Liver (tissue), 3 donors: ENCODE measurements at regions not wholly inside any gene's neighbourhood (a gene's known extent, or its start where the extent isn't known, plus 50 kb on each side); places are given as distances from the start of the nearest gene placed in this dataset.

Experiments
- JUND ChIP-seq, 2 donors: IDR thresholded peaks; 2 replicates each; pipeline ENCODE4 v1.6.1; 2016; ENCODE audit warnings: antibody characterized with exemption in 2 of 2
- YY1 ChIP-seq: IDR thresholded peaks from 2 replicates; pipeline ENCODE4 v1.6.1; 2016; ENCODE audit warnings: antibody characterized with exemption, mild to moderate bottlenecking
- TF ChIP-seq, protein P1 (sequence below): IDR thresholded peaks from 2 replicates; pipeline ENCODE4 v1.6.1; 2016; ENCODE audit warnings: antibody characterized with exemption, mild to moderate bottlenecking
- TF ChIP-seq, protein P2 (sequence below): fragments of 150-350 bp; IDR thresholded peaks from 2 replicates; pipeline ENCODE4 v1.5.1; 2017; ENCODE audit warnings: improper control_type of control experiment, low read depth, low read length; ENCODE audit not compliant: missing input control
- TF ChIP-seq, protein P3 (sequence below): IDR thresholded peaks from 2 replicates; pipeline ENCODE4 v1.6.1; 2016; ENCODE audit warnings: antibody characterized with exemption
- donor health status: healthy.
- donor health status: healthy.

DNA sequence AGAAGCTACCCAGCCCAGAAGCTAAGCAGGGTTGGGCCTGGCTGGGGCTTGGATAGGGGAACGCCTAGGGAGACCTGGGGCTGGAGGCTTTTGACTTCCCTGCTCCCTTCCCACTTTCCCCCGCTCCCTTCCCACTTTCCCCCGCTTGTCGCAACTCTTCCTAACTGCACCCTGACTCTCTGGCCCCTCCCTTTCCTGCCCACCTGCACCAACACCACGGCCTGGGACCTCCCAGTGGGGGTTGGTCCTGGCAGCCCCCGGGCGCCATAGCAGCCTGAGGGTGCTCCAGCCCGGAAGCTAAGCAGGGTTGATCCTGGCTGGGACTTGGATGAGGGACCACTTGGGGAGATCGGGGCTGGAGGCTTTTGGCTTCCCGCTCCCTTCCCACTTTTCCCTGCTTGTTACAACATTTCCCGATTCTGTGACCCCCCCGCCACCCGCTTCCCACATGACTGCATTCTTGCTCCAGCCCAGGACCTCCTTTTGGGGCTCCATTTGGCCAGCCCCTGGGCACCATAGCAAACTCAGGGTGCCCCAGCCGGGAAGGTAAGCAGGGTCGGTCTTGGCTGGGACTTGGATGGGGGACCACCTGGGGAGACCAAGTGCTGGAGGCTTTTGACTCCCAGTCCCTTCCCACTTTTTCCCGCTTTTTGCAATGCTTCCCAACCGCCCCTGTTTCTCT is 2287.0 kb downstream of the TP53TG3F start:
- TF ChIP-seq, protein P1, sequence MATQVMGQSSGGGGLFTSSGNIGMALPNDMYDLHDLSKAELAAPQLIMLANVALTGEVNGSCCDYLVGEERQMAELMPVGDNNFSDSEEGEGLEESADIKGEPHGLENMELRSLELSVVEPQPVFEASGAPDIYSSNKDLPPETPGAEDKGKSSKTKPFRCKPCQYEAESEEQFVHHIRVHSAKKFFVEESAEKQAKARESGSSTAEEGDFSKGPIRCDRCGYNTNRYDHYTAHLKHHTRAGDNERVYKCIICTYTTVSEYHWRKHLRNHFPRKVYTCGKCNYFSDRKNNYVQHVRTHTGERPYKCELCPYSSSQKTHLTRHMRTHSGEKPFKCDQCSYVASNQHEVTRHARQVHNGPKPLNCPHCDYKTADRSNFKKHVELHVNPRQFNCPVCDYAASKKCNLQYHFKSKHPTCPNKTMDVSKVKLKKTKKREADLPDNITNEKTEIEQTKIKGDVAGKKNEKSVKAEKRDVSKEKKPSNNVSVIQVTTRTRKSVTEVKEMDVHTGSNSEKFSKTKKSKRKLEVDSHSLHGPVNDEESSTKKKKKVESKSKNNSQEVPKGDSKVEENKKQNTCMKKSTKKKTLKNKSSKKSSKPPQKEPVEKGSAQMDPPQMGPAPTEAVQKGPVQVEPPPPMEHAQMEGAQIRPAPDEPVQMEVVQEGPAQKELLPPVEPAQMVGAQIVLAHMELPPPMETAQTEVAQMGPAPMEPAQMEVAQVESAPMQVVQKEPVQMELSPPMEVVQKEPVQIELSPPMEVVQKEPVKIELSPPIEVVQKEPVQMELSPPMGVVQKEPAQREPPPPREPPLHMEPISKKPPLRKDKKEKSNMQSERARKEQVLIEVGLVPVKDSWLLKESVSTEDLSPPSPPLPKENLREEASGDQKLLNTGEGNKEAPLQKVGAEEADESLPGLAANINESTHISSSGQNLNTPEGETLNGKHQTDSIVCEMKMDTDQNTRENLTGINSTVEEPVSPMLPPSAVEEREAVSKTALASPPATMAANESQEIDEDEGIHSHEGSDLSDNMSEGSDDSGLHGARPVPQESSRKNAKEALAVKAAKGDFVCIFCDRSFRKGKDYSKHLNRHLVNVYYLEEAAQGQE = no peak
- TF ChIP-seq, protein P2, sequence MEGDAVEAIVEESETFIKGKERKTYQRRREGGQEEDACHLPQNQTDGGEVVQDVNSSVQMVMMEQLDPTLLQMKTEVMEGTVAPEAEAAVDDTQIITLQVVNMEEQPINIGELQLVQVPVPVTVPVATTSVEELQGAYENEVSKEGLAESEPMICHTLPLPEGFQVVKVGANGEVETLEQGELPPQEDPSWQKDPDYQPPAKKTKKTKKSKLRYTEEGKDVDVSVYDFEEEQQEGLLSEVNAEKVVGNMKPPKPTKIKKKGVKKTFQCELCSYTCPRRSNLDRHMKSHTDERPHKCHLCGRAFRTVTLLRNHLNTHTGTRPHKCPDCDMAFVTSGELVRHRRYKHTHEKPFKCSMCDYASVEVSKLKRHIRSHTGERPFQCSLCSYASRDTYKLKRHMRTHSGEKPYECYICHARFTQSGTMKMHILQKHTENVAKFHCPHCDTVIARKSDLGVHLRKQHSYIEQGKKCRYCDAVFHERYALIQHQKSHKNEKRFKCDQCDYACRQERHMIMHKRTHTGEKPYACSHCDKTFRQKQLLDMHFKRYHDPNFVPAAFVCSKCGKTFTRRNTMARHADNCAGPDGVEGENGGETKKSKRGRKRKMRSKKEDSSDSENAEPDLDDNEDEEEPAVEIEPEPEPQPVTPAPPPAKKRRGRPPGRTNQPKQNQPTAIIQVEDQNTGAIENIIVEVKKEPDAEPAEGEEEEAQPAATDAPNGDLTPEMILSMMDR = no peak
- TF ChIP-seq, protein P3, sequence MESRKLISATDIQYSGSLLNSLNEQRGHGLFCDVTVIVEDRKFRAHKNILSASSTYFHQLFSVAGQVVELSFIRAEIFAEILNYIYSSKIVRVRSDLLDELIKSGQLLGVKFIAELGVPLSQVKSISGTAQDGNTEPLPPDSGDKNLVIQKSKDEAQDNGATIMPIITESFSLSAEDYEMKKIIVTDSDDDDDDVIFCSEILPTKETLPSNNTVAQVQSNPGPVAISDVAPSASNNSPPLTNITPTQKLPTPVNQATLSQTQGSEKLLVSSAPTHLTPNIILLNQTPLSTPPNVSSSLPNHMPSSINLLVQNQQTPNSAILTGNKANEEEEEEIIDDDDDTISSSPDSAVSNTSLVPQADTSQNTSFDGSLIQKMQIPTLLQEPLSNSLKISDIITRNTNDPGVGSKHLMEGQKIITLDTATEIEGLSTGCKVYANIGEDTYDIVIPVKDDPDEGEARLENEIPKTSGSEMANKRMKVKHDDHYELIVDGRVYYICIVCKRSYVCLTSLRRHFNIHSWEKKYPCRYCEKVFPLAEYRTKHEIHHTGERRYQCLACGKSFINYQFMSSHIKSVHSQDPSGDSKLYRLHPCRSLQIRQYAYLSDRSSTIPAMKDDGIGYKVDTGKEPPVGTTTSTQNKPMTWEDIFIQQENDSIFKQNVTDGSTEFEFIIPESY = no peak
- TF ChIP-seq JUND (IDR thresholded peaks at IDR 0.05) = no peak
- no peak for TF ChIP-seq YY1
